22Rv1 (cell line): ENCODE measurements at regions not wholly inside any gene's neighbourhood (a gene's known extent, or its start where the extent isn't known, plus 50 kb on each side); places are given as distances from the start of the nearest gene placed in this dataset.

Experiments used
- H3K27ac ChIP-seq: fragments of 450-650 bp; 2 replicates; pipeline ENCODE4 v1.5.1; 2017
- CTCF ChIP-seq: fragments of 450-650 bp; IDR thresholded peaks from 2 replicates; pipeline ENCODE4 v1.5.1; 2017; ENCODE audit warnings: mild to moderate bottlenecking
- ZFX ChIP-seq: fragments of 450-650 bp; IDR thresholded peaks from 2 replicates; pipeline ENCODE4 v1.6.1; 2017; ENCODE audit warnings: antibody characterized with exemption, borderline replicate concordance

GRCh38 chr1:101548376-101548775, 311.6 kb downstream of the S1PR1 start:
- no peak overlapping the region for H3K27ac ChIP-seq
- TF ChIP-seq CTCF, result no peak
- no peak for TF ChIP-seq ZFX

- no peak for TF ChIP-seq CTCF
- no peak for TF ChIP-seq ZFX
- H3K27ac ChIP-seq, result no peak overlapping the region
Observed at GRCh38 chr1:101550581-101550980, 313.8 kb downstream of the S1PR1 start.

GRCh38 chr1:101566883-101567538, 330.2 kb downstream of the S1PR1 start:
- H3K27ac ChIP-seq, result no peak overlapping the region
- TF ChIP-seq ZFX (no peak), CTCF (no peak)

GRCh38 chr1:101567582-101568189, 330.9 kb downstream of the S1PR1 start:
- TF ChIP-seq ZFX (no peak), CTCF (peak; percentile 97)
- no peak overlapping the region for H3K27ac ChIP-seq

- TF ChIP-seq ZFX (no peak), CTCF (no peak)
- no peak overlapping the region for H3K27ac ChIP-seq
Observed at GRCh38 chr1:101587741-101588140, 350.9 kb downstream of the S1PR1 start.

GRCh38 chr1:101588677-101589076, 351.9 kb downstream of the S1PR1 start:
- no peak for TF ChIP-seq ZFX
- TF ChIP-seq CTCF, result no peak
- no peak overlapping the region for H3K27ac ChIP-seq

GRCh38 chr1:101592845-101593244, 356.0 kb downstream of the S1PR1 start:
- no peak overlapping the region for H3K27ac ChIP-seq
- TF ChIP-seq CTCF (no peak), ZFX (no peak)
